ENCODE measurements at regions not wholly inside any gene's neighbourhood (a gene's known extent, or its start where the extent isn't known, plus 50 kb on each side); places are given as distances from the start of the nearest gene placed in this dataset.
A peak's percentile ranks its signal among the peaks of the same experiment; 100 is the strongest.

GRCh38 chr20:50310673-50311051 lies 120.0 kb downstream of the CEBPB start:
- no peak for DNase-seq (ENCODE audit: low read depth)
- TF ChIP-seq, protein P1, sequence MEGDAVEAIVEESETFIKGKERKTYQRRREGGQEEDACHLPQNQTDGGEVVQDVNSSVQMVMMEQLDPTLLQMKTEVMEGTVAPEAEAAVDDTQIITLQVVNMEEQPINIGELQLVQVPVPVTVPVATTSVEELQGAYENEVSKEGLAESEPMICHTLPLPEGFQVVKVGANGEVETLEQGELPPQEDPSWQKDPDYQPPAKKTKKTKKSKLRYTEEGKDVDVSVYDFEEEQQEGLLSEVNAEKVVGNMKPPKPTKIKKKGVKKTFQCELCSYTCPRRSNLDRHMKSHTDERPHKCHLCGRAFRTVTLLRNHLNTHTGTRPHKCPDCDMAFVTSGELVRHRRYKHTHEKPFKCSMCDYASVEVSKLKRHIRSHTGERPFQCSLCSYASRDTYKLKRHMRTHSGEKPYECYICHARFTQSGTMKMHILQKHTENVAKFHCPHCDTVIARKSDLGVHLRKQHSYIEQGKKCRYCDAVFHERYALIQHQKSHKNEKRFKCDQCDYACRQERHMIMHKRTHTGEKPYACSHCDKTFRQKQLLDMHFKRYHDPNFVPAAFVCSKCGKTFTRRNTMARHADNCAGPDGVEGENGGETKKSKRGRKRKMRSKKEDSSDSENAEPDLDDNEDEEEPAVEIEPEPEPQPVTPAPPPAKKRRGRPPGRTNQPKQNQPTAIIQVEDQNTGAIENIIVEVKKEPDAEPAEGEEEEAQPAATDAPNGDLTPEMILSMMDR (conservative IDR thresholded peaks at IDR 0.05; ENCODE audit: low read depth, low read length) = no peak
- H3K4me3 ChIP-seq (ENCODE audit: low read depth, low read length) = no peak overlapping the region

DNA sequence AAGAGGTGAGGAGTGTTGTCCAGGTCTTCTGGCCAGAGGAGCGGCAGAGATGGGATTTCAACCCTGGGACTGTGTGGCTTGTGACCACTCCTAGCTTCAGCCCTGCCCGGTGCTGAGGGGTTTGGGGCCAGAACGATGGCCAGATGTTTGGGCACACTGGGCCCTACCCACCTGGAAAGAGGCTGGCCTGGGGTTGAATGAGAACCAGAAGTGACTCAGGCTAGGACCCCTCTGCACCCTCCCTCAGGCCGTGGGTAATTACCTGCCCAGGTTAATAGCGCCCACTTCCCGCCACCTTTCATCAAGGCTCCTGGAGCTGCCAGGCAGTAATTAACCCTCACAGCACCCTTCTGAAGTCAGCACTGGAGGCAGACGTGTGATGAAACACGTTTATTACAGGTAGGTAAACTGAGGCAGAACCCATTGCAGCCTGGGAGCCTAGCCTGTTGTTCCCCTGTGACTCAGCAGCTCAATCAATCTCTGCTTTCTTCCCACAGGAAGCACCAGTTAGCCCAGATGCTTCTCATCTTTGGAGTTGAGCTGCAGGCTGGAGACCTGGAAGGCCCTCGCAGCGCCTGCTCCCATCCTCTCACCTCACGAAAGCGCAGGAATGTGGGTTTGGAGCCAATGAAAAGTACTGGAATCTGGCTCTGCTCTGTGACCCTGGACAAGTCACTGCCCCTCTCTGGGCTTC lies 120.8 kb downstream of the CEBPB start:
- TF ChIP-seq, protein P1 (conservative IDR thresholded peaks at IDR 0.05; ENCODE audit: low read depth, low read length) = no peak
- DNase-seq (ENCODE audit: low read depth) = no peak
- no peak overlapping the region for H3K4me3 ChIP-seq (ENCODE audit: low read depth, low read length)

GRCh38 chr20:50312002-50312681 lies 121.5 kb downstream of the CEBPB start:
- no peak for DNase-seq (ENCODE audit: low read depth)
- no peak overlapping the region for H3K4me3 ChIP-seq (ENCODE audit: low read depth, low read length)
- TF ChIP-seq, protein P1 (conservative IDR thresholded peaks at IDR 0.05; ENCODE audit: low read depth, low read length) = no peak

- TF ChIP-seq, protein P1 (conservative IDR thresholded peaks at IDR 0.05; ENCODE audit: low read depth, low read length) = no peak
- H3K4me3 ChIP-seq (ENCODE audit: low read depth, low read length) = no peak overlapping the region
- DNase-seq (ENCODE audit: low read depth) = peak; percentile 53
These were observed 122.3 kb downstream of the CEBPB start for GRCh38 chr20:50312682-50313521.

DNA sequence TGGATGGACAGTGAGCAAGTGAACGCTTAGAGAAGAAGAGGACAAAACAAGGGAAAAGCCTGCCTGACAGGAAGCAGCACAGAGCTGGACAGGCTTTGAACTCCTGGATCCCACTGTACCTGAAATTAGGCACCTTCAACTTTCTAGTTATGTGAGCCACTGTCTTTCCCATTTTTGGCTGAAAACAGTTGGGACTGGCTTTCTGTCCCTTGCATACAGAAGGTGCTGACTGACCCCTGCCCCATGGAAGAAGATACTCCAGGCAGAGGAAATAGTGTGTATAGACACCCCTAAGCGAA lies 122.8 kb downstream of the CEBPB start:
- no peak overlapping the region for H3K4me3 ChIP-seq (ENCODE audit: low read depth, low read length)
- no peak for DNase-seq (ENCODE audit: low read depth)

GRCh38 chr20:50313827-50314677 lies 123.4 kb downstream of the CEBPB start:
- no peak for DNase-seq (ENCODE audit: low read depth)
- TF ChIP-seq, protein P1 (conservative IDR thresholded peaks at IDR 0.05; ENCODE audit: low read depth, low read length) = no peak
- H3K4me3 ChIP-seq (ENCODE audit: low read depth, low read length) = no peak overlapping the region

More for the DNA sequence above, 122.8 kb downstream of the CEBPB start:
- TF ChIP-seq, protein P1 (conservative IDR thresholded peaks at IDR 0.05; ENCODE audit: low read depth, low read length) = no peak

All from choroid plexus epithelial cell (primary cell).